Endothelial cell (in vitro differentiated cells): ENCODE measurements at regions not wholly inside any gene's neighbourhood (a gene's known extent, or its start where the extent isn't known, plus 50 kb on each side); places are given as distances from the start of the nearest gene placed in this dataset.

Experiments used
- DNase-seq: peaks from one replicate; pipeline ENCODE4 v3.0.0; 2021; ENCODE audit warnings: low spot score
- H3K27ac Mint-ChIP-seq: one replicate; pipeline ENCODE4 v1.8.0; 2021; ENCODE audit warnings: mixed read lengths, inconsistent platforms; ENCODE audit not compliant: unreplicated experiment
- H3K27me3 Mint-ChIP-seq: one replicate; pipeline ENCODE4 v1.8.0; 2021; ENCODE audit warnings: mild to moderate bottlenecking, moderate library complexity, mixed read lengths, inconsistent platforms; ENCODE audit not compliant: unreplicated experiment
- H3K36me3 Mint-ChIP-seq: one replicate; pipeline ENCODE4 v1.8.0; 2021; ENCODE audit warnings: mild to moderate bottlenecking, low read depth, mixed read lengths, inconsistent platforms; ENCODE audit not compliant: unreplicated experiment
- H3K4me1 Mint-ChIP-seq: one replicate; pipeline ENCODE4 v1.8.0; 2021; ENCODE audit warnings: mild to moderate bottlenecking, mixed read lengths, inconsistent platforms; ENCODE audit not compliant: unreplicated experiment
- H3K4me3 Mint-ChIP-seq: one replicate; pipeline ENCODE4 v1.8.0; 2021; ENCODE audit warnings: mild to moderate bottlenecking, mixed read lengths, inconsistent platforms; ENCODE audit not compliant: unreplicated experiment
- H3K9me3 Mint-ChIP-seq: one replicate; pipeline ENCODE4 v1.8.0; 2021; ENCODE audit warnings: mixed read lengths, inconsistent platforms; ENCODE audit not compliant: unreplicated experiment
- CTCF ChIP-seq: fragments of 200-600 bp; sonication (generic); IDR thresholded peaks from one replicate; pipeline ENCODE4 v1.5.0; 2021; ENCODE audit warnings: antibody characterized with exemption; ENCODE audit not compliant: unreplicated experiment

- Mint-ChIP-seq H3K36me3 (no peaks in the 10 kb centered on the region), H3K4me1 (no peaks in the 10 kb centered on the region), H3K27ac (no peak overlapping the region), H3K27me3 (no peaks in the 10 kb centered on the region), H3K4me3 (no peak overlapping the region), H3K9me3 (no peaks in the 10 kb centered on the region)
- no peak for TF ChIP-seq CTCF
- DNase-seq = no peak
These were observed 130.2 kb upstream of the ACVR2A start for GRCh38 chr2:147714582-147714981.

- Mint-ChIP-seq H3K4me1 (no peaks in the 10 kb centered on the region), H3K36me3 (no peaks in the 10 kb centered on the region), H3K27ac (no peak overlapping the region), H3K27me3 (no peaks in the 10 kb centered on the region), H3K4me3 (no peak overlapping the region), H3K9me3 (no peaks in the 10 kb centered on the region)
- DNase-seq = no peak
- no peak for TF ChIP-seq CTCF
These were observed 131.5 kb upstream of the ACVR2A start for GRCh38 chr2:147713349-147713748.

DNA sequence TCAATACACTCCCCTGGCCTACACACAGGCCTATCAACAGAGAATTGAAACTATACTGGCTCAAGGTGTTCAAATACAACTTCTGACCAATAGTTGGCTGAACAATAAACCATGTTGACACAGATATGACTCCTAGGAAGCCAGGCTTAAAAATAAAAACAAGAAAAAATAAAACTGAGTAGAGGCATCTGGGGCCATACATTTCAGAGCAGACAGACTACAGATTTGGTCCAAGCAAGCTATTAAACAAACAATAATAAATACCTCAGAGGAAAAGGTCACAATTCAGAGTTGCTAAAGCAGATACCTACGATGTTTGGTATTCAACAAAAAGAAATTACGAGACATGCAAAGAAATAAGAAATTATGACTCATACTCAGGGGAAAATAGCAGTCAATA lies 132.8 kb upstream of the ACVR2A start:
- TF ChIP-seq CTCF = no peak
- no peak for DNase-seq
- Mint-ChIP-seq H3K36me3 (no peaks in the 10 kb centered on the region), H3K4me3 (no peak overlapping the region), H3K4me1 (no peaks in the 10 kb centered on the region), H3K27me3 (no peaks in the 10 kb centered on the region), H3K27ac (no peak overlapping the region), H3K9me3 (no peaks in the 10 kb centered on the region)

DNA sequence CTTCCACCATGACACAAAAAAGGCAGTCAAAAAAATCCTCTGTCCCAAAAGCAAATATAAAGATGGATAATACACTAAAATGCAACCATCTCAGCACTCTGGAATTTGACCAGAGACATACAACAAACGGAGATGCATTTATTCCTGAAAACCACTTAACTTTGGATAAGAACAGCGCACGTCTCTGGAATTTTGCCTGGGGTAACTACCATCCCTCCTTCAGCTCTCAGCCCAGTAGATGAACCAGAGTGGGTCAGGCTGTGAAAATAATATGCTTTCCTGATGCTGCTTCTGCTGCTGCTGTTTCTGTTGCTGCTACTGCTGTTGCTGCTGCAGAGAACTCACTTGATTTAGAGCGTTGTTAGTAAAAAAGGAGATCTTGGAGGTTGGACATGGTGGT lies 133.8 kb upstream of the ACVR2A start:
- Mint-ChIP-seq H3K27me3 (no peaks in the 10 kb centered on the region), H3K27ac (no peak overlapping the region), H3K4me3 (no peak overlapping the region), H3K4me1 (no peaks in the 10 kb centered on the region), H3K9me3 (no peaks in the 10 kb centered on the region), H3K36me3 (no peaks in the 10 kb centered on the region)
- DNase-seq = no peak
- TF ChIP-seq CTCF = no peak

GRCh38 chr2:147709655-147710054 lies 135.2 kb upstream of the ACVR2A start:
- no peak overlapping the region for H3K27ac Mint-ChIP-seq
- H3K9me3 Mint-ChIP-seq = no peaks in the 10 kb centered on the region
- H3K4me3 Mint-ChIP-seq = no peak overlapping the region
- no peaks in the 10 kb centered on the region for H3K36me3 Mint-ChIP-seq
- no peak for TF ChIP-seq CTCF
- no peaks in the 10 kb centered on the region for H3K27me3 Mint-ChIP-seq
- H3K4me1 Mint-ChIP-seq = no peaks in the 10 kb centered on the region
- DNase-seq = no peak
